ENCODE measurements at regions not wholly inside any gene's neighbourhood (a gene's known extent, or its start where the extent isn't known, plus 50 kb on each side); places are given as distances from the start of the nearest gene placed in this dataset.

DNA sequence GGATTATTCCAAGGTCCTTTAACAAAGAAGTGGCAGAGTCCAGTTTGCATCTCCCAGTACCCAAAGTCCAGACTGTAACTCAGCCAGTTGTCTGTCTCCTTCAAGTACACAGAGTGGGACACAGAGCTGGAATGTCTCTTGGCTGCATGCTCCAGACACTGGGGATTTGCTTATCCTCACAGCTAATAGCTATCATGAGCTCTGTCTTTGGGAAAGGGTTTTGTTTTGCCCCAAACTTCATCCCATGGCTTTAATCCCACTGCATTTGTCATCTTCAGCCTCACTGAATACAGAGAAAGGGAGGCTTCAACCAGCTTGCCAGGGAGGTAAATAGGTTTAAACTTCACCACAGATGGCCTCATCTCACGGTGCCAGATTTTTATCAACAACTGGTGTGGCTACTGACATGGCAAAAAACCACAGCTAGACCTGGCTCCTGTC is 412.2 kb upstream of the SLC24A2 start:
- TF ChIP-seq, protein P1, sequence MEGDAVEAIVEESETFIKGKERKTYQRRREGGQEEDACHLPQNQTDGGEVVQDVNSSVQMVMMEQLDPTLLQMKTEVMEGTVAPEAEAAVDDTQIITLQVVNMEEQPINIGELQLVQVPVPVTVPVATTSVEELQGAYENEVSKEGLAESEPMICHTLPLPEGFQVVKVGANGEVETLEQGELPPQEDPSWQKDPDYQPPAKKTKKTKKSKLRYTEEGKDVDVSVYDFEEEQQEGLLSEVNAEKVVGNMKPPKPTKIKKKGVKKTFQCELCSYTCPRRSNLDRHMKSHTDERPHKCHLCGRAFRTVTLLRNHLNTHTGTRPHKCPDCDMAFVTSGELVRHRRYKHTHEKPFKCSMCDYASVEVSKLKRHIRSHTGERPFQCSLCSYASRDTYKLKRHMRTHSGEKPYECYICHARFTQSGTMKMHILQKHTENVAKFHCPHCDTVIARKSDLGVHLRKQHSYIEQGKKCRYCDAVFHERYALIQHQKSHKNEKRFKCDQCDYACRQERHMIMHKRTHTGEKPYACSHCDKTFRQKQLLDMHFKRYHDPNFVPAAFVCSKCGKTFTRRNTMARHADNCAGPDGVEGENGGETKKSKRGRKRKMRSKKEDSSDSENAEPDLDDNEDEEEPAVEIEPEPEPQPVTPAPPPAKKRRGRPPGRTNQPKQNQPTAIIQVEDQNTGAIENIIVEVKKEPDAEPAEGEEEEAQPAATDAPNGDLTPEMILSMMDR (IDR thresholded peaks at IDR 0.05 in 4 of 5, conservative IDR thresholded peaks at IDR 0.05 in 1 of 5) = no peak
- TF ChIP-seq POLR2A (IDR thresholded peaks at IDR 0.05) = no peak
